Memory B cell (primary cell): ENCODE measurements at regions not wholly inside any gene's neighbourhood (a gene's known extent, or its start where the extent isn't known, plus 50 kb on each side); places are given as distances from the start of the nearest gene placed in this dataset.

Experiments
- ATAC-seq: fragments of 150-1000 bp; cut with Tn5 transposase; 2 replicates; pipeline ENCODE4 v1.10.0; 2021; ENCODE audit warnings: low read depth, mild to moderate bottlenecking, moderate library complexity
- DNase-seq, 2 donors: peaks; one replicate each; pipeline ENCODE4 v3.0.0; 2022; ENCODE audit warnings: low spot score in 2 of 2
- H3K27ac Mint-ChIP-seq: one replicate; pipeline ENCODE4 v1.8.0; 2022; ENCODE audit warnings: mild to moderate bottlenecking, moderate library complexity, mixed read lengths
- H3K27me3 Mint-ChIP-seq: one replicate; pipeline ENCODE4 v1.8.0; 2022; ENCODE audit warnings: mixed read lengths
- H3K36me3 Mint-ChIP-seq: one replicate; pipeline ENCODE4 v1.8.0; 2022; ENCODE audit warnings: mild to moderate bottlenecking, mixed read lengths
- H3K4me1 Mint-ChIP-seq: one replicate; pipeline ENCODE4 v1.8.0; 2022; ENCODE audit warnings: mixed read lengths
- H3K4me3 Mint-ChIP-seq: one replicate; pipeline ENCODE4 v1.8.0; 2022; ENCODE audit warnings: mild to moderate bottlenecking, moderate library complexity, mixed read lengths
- H3K9me3 Mint-ChIP-seq: one replicate; pipeline ENCODE4 v1.8.0; 2022; ENCODE audit warnings: mixed read lengths

DNA sequence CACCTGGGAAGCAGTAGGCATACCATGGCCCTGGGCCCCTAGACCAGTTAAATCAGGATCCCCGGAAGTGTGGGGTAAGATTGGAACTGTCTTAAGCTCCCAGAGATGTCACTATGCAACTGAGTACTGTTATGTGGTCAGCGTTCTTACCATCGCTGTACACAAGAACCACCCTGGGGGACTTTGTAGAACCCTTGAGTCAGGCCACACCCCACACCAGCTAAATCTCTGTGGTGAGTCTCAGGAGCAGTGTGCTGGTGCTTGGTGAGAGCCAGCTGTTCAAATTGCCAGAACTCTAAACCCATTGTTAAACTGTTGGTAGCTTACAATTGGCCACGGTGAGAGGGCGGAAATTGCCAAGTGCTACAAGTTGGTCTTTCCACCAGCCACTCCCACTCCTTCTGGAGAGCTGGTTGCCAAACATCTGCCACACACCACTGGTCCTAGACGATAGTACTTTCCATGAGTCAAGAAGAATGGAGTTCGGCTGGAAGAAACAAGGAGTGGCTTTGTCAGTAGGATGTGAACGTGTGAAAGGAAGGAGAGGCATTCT is 80.5 kb upstream of the SYNDIG1 start:
- DNase-seq (no peak), ATAC-seq (no peak)
- Mint-ChIP-seq H3K27me3 (peaks cover 9% of the 10 kb centered on the region), H3K4me1 (peaks cover 7% of the 10 kb centered on the region), H3K27ac (no peak overlapping the region), H3K4me3 (no peak overlapping the region), H3K9me3 (no peaks in the 10 kb centered on the region), H3K36me3 (no peaks in the 10 kb centered on the region)

DNA sequence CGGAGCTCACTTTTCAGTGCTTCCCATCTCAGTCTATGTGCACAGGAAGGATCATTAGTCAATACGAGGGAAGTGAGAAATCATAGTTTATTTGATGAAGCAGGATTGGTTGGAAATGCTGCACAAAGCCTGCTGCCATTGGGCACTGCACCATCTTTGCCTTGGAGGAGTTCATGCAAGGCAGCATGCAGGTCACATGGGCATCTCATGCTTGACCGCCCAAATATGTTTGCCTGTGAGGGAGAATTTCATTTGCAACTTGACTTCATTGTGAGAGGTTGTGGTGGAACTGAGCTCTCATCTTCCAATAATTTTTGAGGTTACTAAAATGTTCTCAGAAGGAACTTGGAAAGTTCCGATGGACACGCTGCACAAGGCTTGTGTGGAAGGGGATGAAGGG is 83.9 kb upstream of the SYNDIG1 start:
- Mint-ChIP-seq H3K4me1 (peaks cover 6% of the 10 kb centered on the region), H3K4me3 (no peak overlapping the region), H3K27ac (no peak overlapping the region), H3K9me3 (no peaks in the 10 kb centered on the region), H3K36me3 (no peaks in the 10 kb centered on the region), H3K27me3 (peaks cover 12% of the 10 kb centered on the region)
- no peak for ATAC-seq
- no peak for DNase-seq

DNA sequence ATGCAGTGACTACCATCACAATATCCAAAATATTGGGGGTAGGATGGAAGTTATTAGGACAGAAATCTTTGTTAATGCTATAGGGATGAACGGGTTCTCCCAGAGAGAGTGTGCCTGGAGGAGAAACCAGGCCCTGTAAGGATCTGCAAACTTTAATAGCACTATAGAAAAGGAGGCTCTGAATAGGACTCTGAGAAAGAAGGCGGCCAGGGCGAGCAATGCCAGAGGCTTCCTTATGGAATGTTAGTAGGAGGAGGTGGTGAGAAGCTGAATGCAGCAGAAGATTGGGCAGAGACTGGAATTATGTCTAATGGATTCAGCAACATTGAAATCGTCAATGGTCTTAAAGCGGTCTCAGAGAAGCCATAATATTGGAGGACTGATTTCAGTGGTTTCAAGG is 84.6 kb upstream of the SYNDIG1 start:
- Mint-ChIP-seq H3K4me1 (peaks cover 3% of the 10 kb centered on the region), H3K27ac (no peak overlapping the region), H3K4me3 (no peak overlapping the region), H3K27me3 (peaks cover 12% of the 10 kb centered on the region), H3K9me3 (no peaks in the 10 kb centered on the region), H3K36me3 (no peaks in the 10 kb centered on the region)
- DNase-seq (no peak), ATAC-seq (no peak)

DNA sequence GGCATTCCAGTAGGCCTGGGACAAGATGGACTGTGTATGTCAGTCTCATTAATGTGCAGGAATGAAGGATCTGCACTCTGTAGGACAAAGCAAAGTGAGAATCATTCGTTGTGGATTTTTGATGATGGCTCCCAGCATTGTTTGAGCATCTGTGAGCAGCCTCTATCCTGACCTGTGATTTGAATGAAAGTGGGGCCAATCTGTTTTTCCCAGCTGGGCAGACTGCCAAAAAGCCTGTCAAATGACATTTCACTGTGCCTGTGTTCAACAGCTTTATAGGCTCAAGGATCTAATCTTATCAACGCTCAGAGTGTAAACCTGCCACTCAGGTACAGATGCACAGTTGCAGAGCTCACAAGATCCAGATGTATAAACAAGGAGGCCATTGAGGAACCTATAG is 86.7 kb upstream of the SYNDIG1 start:
- Mint-ChIP-seq H3K4me3 (no peak overlapping the region), H3K27me3 (peaks cover 12% of the 10 kb centered on the region), H3K4me1 (no peaks in the 10 kb centered on the region), H3K9me3 (no peaks in the 10 kb centered on the region), H3K27ac (no peak overlapping the region), H3K36me3 (no peaks in the 10 kb centered on the region)
- DNase-seq (no peak), ATAC-seq (no peak)

DNA sequence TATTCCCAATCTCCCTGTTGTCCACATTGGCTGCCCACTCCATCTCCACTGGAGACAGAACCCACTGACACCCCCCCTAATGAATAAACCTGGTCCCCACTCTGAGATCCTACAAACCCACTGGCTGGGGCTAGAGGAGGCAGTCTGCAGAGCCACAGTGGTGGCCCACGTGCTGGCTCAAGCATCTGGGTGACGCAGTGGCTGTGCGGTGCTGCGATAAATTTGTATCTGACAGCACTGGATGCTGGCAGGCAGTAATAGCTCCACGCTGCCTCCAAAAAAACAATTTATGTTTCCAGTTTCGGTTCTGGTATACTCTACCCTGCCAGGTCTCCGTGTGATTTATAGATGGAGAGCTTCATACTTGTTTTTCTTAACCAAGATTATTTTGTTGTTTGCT is 87.1 kb upstream of the SYNDIG1 start:
- DNase-seq: no peak
- no peaks in the 10 kb centered on the region for H3K4me1 Mint-ChIP-seq
- no peak for ATAC-seq
- peaks cover 12% of the 10 kb centered on the region for H3K27me3 Mint-ChIP-seq
- no peaks in the 10 kb centered on the region for H3K36me3 Mint-ChIP-seq
- no peak overlapping the region for H3K27ac Mint-ChIP-seq
- H3K4me3 Mint-ChIP-seq: no peak overlapping the region
- no peaks in the 10 kb centered on the region for H3K9me3 Mint-ChIP-seq

DNA sequence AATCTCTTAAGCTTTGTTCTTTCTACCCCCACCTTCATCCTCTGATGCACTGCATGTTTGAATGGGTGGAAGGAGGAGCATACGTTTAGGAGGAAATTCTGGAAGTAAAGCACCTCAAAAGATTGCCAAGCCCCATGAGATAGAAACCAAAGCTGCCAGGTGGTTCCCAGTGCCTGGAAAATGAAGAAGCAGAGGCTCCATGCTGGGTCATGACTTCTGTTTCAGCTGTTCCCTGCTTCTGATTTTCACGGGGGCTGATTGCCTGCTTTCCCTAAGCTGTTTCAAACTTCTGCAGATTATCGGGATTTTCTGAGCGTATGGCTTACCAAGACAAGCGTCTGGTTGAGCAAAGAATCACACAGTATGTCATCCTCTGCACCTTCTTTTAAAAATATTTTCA is 87.5 kb upstream of the SYNDIG1 start:
- Mint-ChIP-seq H3K4me1 (no peaks in the 10 kb centered on the region), H3K4me3 (no peak overlapping the region), H3K9me3 (no peaks in the 10 kb centered on the region), H3K36me3 (no peaks in the 10 kb centered on the region), H3K27ac (no peak overlapping the region), H3K27me3 (peaks cover 12% of the 10 kb centered on the region)
- no peak for ATAC-seq
- no peak for DNase-seq

DNA sequence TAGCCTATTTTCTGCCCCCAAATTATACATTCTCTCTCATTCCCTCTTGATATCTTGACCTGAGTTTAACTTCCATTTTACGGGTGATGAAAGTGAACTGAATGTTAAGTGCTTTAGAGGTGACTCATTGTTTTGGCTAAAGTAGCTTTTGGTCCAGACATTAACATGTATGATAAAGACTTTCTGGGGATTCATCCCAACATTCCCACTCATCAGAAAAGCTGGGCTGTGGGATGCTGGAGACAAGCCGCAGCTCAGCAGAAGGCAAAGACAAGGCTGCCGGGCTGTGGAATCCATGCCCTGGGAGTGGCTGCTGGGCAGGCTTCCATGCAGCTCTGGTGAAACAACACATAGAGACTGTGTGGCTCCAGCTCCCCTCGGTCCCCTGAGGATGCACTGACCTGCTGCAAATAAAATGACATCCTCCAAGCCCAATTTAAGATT is 89.9 kb upstream of the SYNDIG1 start:
- Mint-ChIP-seq H3K27me3 (peaks cover 7% of the 10 kb centered on the region), H3K4me3 (no peak overlapping the region), H3K9me3 (no peaks in the 10 kb centered on the region), H3K36me3 (no peaks in the 10 kb centered on the region), H3K27ac (no peak overlapping the region), H3K4me1 (no peaks in the 10 kb centered on the region)
- ATAC-seq (no peak), DNase-seq (no peak)

DNA sequence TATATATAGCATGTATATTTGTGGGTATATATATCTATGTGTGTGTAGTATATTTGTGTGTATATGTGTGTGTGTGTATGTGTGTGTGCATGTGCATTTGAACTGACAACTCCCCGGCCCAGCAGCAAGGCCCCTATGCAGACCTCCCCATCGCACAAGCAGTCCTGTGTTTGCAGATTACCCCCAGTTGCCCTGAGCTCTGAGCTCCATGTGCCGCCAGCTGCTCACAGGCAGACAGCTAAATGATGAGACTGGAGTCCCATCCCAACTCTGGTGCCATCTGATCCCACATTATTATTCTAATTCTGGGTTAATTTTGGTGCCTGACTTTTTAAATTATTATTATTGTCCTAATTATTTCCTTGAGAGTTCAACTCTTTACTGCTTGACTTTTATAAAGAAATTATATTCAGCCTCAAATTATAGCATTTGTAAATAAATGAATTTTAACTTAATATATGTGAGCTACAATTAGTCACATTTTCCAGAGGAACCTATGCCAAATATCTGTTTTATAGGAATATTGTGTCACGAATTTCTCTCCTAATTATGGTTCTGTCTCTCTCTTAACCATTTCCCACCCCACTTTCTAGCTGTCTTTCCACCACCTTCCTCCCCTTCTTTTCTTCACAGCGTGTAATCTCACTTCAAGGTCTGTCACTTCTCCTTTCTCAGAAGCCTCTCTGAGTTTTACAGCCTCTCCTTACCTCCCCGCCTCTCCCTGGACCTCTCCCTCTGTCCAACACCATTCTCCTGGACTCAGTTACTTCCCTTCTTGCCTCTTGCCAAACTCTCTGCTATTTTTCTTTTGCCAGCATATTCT is 90.6 kb upstream of the SYNDIG1 start:
- no peak for DNase-seq
- H3K4me1 Mint-ChIP-seq: no peaks in the 10 kb centered on the region
- H3K4me3 Mint-ChIP-seq: no peak overlapping the region
- peaks cover 5% of the 10 kb centered on the region for H3K27me3 Mint-ChIP-seq
- no peaks in the 10 kb centered on the region for H3K9me3 Mint-ChIP-seq
- no peak for ATAC-seq
- H3K27ac Mint-ChIP-seq: no peak overlapping the region
- H3K36me3 Mint-ChIP-seq: no peaks in the 10 kb centered on the region

DNA sequence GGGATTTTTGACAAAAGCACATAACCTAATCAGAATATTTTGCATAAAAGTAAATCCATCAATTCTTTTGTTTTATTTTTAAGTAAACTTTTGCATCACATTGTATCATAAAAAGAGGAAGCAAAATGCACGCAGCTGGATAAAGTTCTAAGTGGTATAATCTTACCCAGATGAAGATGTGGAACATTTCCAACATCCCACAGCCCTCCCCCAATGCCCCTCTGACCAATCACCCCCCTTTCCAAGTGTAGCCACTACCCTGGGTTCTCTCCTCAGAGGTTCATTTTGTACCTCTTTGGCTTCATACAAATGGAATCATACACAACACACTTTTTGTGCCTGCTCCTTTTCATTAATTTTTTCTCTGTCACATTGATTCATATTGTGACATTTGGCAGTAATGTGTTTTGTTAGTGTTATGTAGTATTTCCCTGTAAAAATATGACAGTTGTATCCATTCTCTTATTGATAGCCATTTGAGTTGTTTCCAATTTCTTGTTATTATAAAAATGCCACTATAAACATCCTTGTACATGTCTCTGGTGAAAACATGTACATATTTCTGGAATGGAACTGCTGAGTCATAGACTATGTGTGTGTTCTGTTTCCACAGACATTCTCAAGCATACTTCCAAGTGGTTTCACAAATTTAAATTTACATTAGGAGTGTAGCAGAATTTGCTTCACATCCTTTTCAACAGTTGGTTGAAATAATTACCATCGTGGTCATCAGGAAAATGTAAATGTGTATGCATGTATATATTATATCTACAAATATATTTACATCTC is 92.9 kb upstream of the SYNDIG1 start:
- Mint-ChIP-seq H3K4me3 (no peak overlapping the region), H3K4me1 (no peaks in the 10 kb centered on the region), H3K27me3 (peaks cover 5% of the 10 kb centered on the region), H3K36me3 (no peaks in the 10 kb centered on the region), H3K9me3 (no peaks in the 10 kb centered on the region), H3K27ac (no peak overlapping the region)
- ATAC-seq: no peak
- no peak for DNase-seq

DNA sequence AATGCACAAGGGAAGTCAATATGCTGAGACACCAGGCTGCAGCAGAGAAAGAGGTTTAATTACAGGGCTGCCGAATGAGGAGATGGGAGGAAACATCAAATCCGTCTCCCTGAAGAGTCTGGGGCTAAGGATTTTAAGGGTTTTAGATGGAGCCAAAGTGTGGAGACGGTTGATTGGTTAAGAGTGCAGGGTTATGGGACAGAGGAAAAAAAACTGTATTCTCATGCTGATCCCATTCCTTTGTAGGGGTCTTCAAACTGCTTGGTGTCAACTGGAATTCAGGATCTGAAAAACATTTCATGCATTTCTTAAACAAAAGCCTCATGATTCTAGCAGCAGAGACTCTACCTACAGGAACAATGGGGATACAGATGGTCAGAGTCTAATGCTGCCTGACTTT is 96.1 kb upstream of the SYNDIG1 start:
- Mint-ChIP-seq H3K27me3 (no peaks in the 10 kb centered on the region), H3K36me3 (no peaks in the 10 kb centered on the region), H3K9me3 (no peaks in the 10 kb centered on the region), H3K4me1 (no peaks in the 10 kb centered on the region), H3K27ac (no peak overlapping the region), H3K4me3 (no peak overlapping the region)
- ATAC-seq: no peak
- DNase-seq: no peak

DNA sequence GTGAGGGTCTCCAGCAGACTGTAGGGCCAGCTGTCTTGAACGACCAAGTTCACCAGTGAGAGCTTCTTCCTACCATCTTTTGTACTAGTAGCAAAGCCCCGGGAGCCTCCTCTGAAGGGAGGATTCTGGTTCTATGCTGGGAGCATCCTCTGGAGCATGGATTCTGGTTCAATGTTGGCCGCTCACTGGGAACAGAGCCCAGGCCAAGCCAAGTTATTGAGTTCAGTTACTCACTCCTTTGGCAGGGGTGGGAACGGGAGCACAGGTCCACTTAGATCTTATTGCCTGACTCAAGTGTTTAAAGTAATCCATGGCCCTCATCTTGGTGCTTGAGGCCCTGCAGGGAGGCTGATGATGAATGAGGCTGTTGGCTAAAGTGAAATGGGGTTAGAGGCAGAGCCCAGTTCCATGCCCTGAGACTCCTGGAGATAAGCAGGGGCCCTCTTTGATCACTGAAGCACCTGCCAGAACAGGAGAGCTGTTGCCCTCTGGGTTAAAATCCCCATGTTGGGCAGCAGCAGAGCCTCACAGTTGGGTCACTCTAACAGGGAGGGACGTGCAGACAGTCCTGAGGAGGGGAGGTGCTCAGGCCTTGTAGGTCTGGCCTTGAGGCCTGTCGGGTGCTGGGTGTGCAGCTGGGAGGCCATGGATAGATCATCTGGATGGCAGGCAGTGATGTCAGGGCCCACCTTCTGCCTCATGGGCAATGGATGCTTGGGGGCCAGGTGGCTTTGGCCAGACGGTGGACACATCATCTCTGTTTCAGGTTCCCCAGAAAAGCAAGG is 98.3 kb upstream of the SYNDIG1 start:
- Mint-ChIP-seq H3K4me1 (no peaks in the 10 kb centered on the region), H3K4me3 (no peak overlapping the region), H3K27me3 (no peaks in the 10 kb centered on the region), H3K36me3 (no peaks in the 10 kb centered on the region), H3K27ac (no peak overlapping the region), H3K9me3 (no peaks in the 10 kb centered on the region)
- ATAC-seq: no peak
- no peak for DNase-seq

DNA sequence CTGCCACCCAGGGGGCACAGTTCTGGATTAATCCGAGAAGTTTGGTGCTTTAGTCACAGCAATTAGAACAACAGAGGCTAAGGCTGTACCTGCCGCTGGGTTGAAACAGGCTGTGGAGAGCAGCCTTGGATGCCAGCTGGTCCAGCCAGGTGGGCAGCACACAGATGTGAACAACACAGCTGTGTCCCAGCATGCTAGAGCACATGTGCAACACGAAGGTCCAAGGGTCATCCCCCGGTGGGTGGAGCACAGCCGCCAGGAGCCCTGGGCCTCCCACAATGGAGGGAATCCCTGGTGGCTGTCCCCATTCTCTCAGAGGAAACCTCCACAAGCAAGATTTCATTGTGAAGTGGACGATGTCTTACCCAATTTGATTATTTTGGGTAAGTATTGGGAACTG is 99.2 kb upstream of the SYNDIG1 start:
- Mint-ChIP-seq H3K4me1 (no peaks in the 10 kb centered on the region), H3K27ac (no peak overlapping the region), H3K4me3 (no peak overlapping the region), H3K36me3 (no peaks in the 10 kb centered on the region), H3K27me3 (no peaks in the 10 kb centered on the region), H3K9me3 (no peaks in the 10 kb centered on the region)
- DNase-seq: no peak
- no peak for ATAC-seq

DNA sequence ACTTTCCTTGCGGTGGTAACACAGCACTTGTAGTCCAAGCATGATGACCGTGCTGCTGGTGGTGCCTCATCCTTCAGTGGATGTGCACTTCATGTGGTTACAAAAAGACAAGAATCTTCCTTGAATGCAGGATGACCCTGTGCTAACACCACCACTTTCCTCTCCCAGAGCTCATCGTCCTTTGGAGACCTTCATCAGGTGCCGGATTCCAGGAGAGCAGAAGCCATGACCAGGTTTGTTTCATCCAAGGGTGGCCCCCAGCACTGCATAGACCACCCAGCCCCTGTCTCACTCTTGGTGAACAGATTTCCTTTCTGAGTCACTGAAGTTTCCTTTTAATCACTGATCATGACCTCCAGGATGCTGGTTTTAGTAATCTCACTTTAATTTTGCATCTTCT is 101.2 kb upstream of the SYNDIG1 start:
- H3K4me3 Mint-ChIP-seq: no peak overlapping the region
- no peaks in the 10 kb centered on the region for H3K4me1 Mint-ChIP-seq
- DNase-seq (no peak), ATAC-seq (no peak)
- no peaks in the 10 kb centered on the region for H3K36me3 Mint-ChIP-seq
- H3K9me3 Mint-ChIP-seq: no peaks in the 10 kb centered on the region
- H3K27ac Mint-ChIP-seq: no peak overlapping the region
- no peaks in the 10 kb centered on the region for H3K27me3 Mint-ChIP-seq
